ENCODE measurements at regions not wholly inside any gene's neighbourhood (a gene's known extent, or its start where the extent isn't known, plus 50 kb on each side); places are given as distances from the start of the nearest gene placed in this dataset.

- TF ChIP-seq EP300 (IDR thresholded peaks at IDR 0.05) = no peak
- TF ChIP-seq POLR2A (IDR thresholded peaks at IDR 0.05) = no peak
- no peak for TF ChIP-seq CTCF (IDR thresholded peaks at IDR 0.05)
- no peak for TF ChIP-seq POLR2AphosphoS5 (IDR thresholded peaks at IDR 0.05)
- Histone ChIP-seq H3K27ac (no peak overlapping the region), H3K4me1 (no peaks in the 10 kb centered on the region), H3K4me3 (no peak overlapping the region), H3K9me3 (no peaks in the 10 kb centered on the region), H3K36me3 (no peaks in the 10 kb centered on the region), H3K27me3 (no peaks in the 10 kb centered on the region)
- no peak for DNase-seq
- intact Hi-C loops (cut with DNase I; ENCODE audit: low total_unique reads) = no loop called here
- 89 to 94% (median 93%) methylated on average over 3 of the region's 3 CpGs for WGBS, 5 donors
Measured at GRCh38 chr6:132244744-132245143, 156.5 kb downstream of the MOXD1 start.

- H3K4me1 ChIP-seq = no peaks in the 10 kb centered on the region
- 39 to 57% (median 48%) methylated on average over 3 of the region's 3 CpGs for WGBS, 5 donors
- TF ChIP-seq CTCF (IDR thresholded peaks at IDR 0.05) (no peak), POLR2AphosphoS5 (IDR thresholded peaks at IDR 0.05) (no peak), POLR2A (IDR thresholded peaks at IDR 0.05) (no peak), EP300 (IDR thresholded peaks at IDR 0.05) (no peak)
Measured at GRCh38 chr6:132236744-132237143, 164.5 kb downstream of the MOXD1 start.

GRCh38 chr6:132236281-132236680 lies 165.0 kb downstream of the MOXD1 start:
- intact Hi-C loops (cut with DNase I; ENCODE audit: low total_unique reads) = no loop called here
- Histone ChIP-seq H3K4me3 (no peak overlapping the region), H3K9me3 (no peaks in the 10 kb centered on the region), H3K4me1 (no peaks in the 10 kb centered on the region), H3K27ac (no peak overlapping the region), H3K36me3 (no peaks in the 10 kb centered on the region), H3K27me3 (no peaks in the 10 kb centered on the region)
- 68 to 87% (median 85%) methylated on average over 1 of the region's 1 CpG for WGBS, 5 donors
- DNase-seq = no peak
- TF ChIP-seq POLR2A (IDR thresholded peaks at IDR 0.05) (no peak), CTCF (IDR thresholded peaks at IDR 0.05) (no peak), EP300 (IDR thresholded peaks at IDR 0.05) (no peak), POLR2AphosphoS5 (IDR thresholded peaks at IDR 0.05) (no peak)

More at GRCh38 chr6:132236744-132237143, 164.5 kb downstream of the MOXD1 start:
- H3K27me3 ChIP-seq = no peaks in the 10 kb centered on the region
- no peak for DNase-seq
- H3K27ac ChIP-seq = no peak overlapping the region
- no peaks in the 10 kb centered on the region for H3K9me3 ChIP-seq
- H3K4me3 ChIP-seq = no peak overlapping the region
- intact Hi-C loops (cut with DNase I; ENCODE audit: low total_unique reads) = no loop called here
- no peaks in the 10 kb centered on the region for H3K36me3 ChIP-seq

GRCh38 chr6:132235596-132236280 lies 165.5 kb downstream of the MOXD1 start:
- Histone ChIP-seq H3K36me3 (no peaks in the 10 kb centered on the region), H3K4me3 (no peak overlapping the region), H3K27me3 (no peaks in the 10 kb centered on the region), H3K27ac (no peak overlapping the region), H3K9me3 (no peaks in the 10 kb centered on the region), H3K4me1 (no peaks in the 10 kb centered on the region)
- DNase-seq = no peak
- TF ChIP-seq CTCF (IDR thresholded peaks at IDR 0.05) = no peak
- TF ChIP-seq POLR2A (IDR thresholded peaks at IDR 0.05) = no peak
- no peak for TF ChIP-seq EP300 (IDR thresholded peaks at IDR 0.05)
- TF ChIP-seq POLR2AphosphoS5 (IDR thresholded peaks at IDR 0.05) = no peak
- intact Hi-C loops (cut with DNase I; ENCODE audit: low total_unique reads) = no loop called here
- 55 to 63% (median 59%) methylated on average over 2 of the region's 2 CpGs for WGBS, 5 donors

Data from stomach (tissue), 8 donors.